SK-MEL-5 (cell line): ENCODE measurements at regions not wholly inside any gene's neighbourhood (a gene's known extent, or its start where the extent isn't known, plus 50 kb on each side); places are given as distances from the start of the nearest gene placed in this dataset.

Experiments
- DNase-seq: peaks from one replicate; pipeline ENCODE4 v3.0.0-alpha.2; 2016; ENCODE audit warnings: low read depth, low spot score
- in situ Hi-C: cut with HindIII; loops from 2 replicates; pipeline ENCODE4 v1.10.0; 2016; ENCODE audit warnings: low sequenced_read_pairs, high pct_unique_total_duplicates, low pct_unique_long_range_greater_than_20kb

- in situ Hi-C loops, result no loop called here
- no peak for DNase-seq
Observed at GRCh38 chr4:167613381-167613780, 379.1 kb upstream of the SPOCK3 start.

- in situ Hi-C loops, result no loop called here
- no peak for DNase-seq
Observed at GRCh38 chr4:167614866-167615265, 380.6 kb upstream of the SPOCK3 start.

- DNase-seq, result no peak
- in situ Hi-C loops, result no loop called here
Observed at GRCh38 chr4:167616476-167616875, 382.2 kb upstream of the SPOCK3 start.

- peak; percentile 76 for DNase-seq
- in situ Hi-C loops, result no loop called here
Observed at GRCh38 chr4:167622481-167623240, 388.4 kb upstream of the SPOCK3 start.

GRCh38 chr4:167623241-167623572 lies 388.9 kb upstream of the SPOCK3 start:
- in situ Hi-C loops, result no loop called here
- DNase-seq, result no peak

GRCh38 chr4:167629272-167629671 lies 395.0 kb upstream of the SPOCK3 start:
- in situ Hi-C loops, result no loop called here
- DNase-seq, result no peak

- DNase-seq, result no peak
- in situ Hi-C loops, result no loop called here
Observed at GRCh38 chr4:167642250-167642649, 408.0 kb upstream of the SPOCK3 start.

GRCh38 chr4:167645358-167645757 lies 411.1 kb upstream of the SPOCK3 start:
- no peak for DNase-seq
- in situ Hi-C loops, result no loop called here

GRCh38 chr4:167652267-167652666 lies 418.0 kb upstream of the SPOCK3 start:
- in situ Hi-C loops, result no loop called here
- no peak for DNase-seq

- peak; percentile 7 for DNase-seq
- in situ Hi-C loops, result no loop called here
Observed at GRCh38 chr4:167688660-167689142, 403.6 kb upstream of the ANXA10 start.

- no peak for DNase-seq
- in situ Hi-C loops, result no loop called here
Observed at GRCh38 chr4:167702391-167702790, 389.9 kb upstream of the ANXA10 start.

GRCh38 chr4:167711517-167711916 lies 380.8 kb upstream of the ANXA10 start:
- DNase-seq, result no peak
- in situ Hi-C loops, result no loop called here

GRCh38 chr4:167713756-167714155 lies 378.6 kb upstream of the ANXA10 start:
- no peak for DNase-seq
- in situ Hi-C loops, result no loop called here

- in situ Hi-C loops, result no loop called here
- no peak for DNase-seq
Observed at GRCh38 chr4:167715176-167715575, 377.2 kb upstream of the ANXA10 start.

- in situ Hi-C loops, result no loop called here
Observed at GRCh38 chr4:167717495-167717894, 374.8 kb upstream of the ANXA10 start.

GRCh38 chr4:167721617-167722486 lies 370.5 kb upstream of the ANXA10 start:
- in situ Hi-C loops, result no loop called here
- DNase-seq, result no peak

More at GRCh38 chr4:167717495-167717894, 374.8 kb upstream of the ANXA10 start:
- peak; percentile 5 for DNase-seq

- DNase-seq, result no peak
- in situ Hi-C loops, result no loop called here
Observed at GRCh38 chr4:167722487-167722808, 369.9 kb upstream of the ANXA10 start.

GRCh38 chr4:167724941-167725340 lies 367.4 kb upstream of the ANXA10 start:
- in situ Hi-C loops, result no loop called here
- DNase-seq, result no peak

GRCh38 chr4:167730769-167731168 lies 361.6 kb upstream of the ANXA10 start:
- in situ Hi-C loops, result no loop called here
- DNase-seq, result no peak
